Fibroblast of the aortic adventitia (primary cell): ENCODE measurements at regions not wholly inside any gene's neighbourhood (a gene's known extent, or its start where the extent isn't known, plus 50 kb on each side); places are given as distances from the start of the nearest gene placed in this dataset. TPM values are rescaled to one million over a fixed set of nuclear protein-coding genes. Genes with fewer than 3 reads are reported as not detected.

Source experiments
- DNase-seq: peaks from one replicate; pipeline ENCODE4 v3.0.0-alpha.2; 2010; ENCODE audit warnings: low read depth
- H3K4me3 ChIP-seq: 2 replicates; pipeline ENCODE4 v1.5.1; 2011; ENCODE audit warnings: low read depth, mild to moderate bottlenecking, control low read depth, low read length, moderate library complexity
- small RNA-seq: library from RNA; depleted of rRNA; stranded (forward); fragments of <200 nt; gene quantifications from one replicate; pipeline ENCODE3, GENCODE V24; 2012
- TF ChIP-seq, protein P1 (sequence below): IDR thresholded peaks from 2 replicates; pipeline ENCODE4 v1.5.1; 2011; ENCODE audit warnings: mild to moderate bottlenecking, low read length, control low read depth, inconsistent platforms; ENCODE audit not compliant: insufficient read depth

GRCh38 chr9:19840953-19841352, 52.1 kb upstream of the SLC24A2 start:
- DNase-seq = no peak
- TF ChIP-seq, protein P1, sequence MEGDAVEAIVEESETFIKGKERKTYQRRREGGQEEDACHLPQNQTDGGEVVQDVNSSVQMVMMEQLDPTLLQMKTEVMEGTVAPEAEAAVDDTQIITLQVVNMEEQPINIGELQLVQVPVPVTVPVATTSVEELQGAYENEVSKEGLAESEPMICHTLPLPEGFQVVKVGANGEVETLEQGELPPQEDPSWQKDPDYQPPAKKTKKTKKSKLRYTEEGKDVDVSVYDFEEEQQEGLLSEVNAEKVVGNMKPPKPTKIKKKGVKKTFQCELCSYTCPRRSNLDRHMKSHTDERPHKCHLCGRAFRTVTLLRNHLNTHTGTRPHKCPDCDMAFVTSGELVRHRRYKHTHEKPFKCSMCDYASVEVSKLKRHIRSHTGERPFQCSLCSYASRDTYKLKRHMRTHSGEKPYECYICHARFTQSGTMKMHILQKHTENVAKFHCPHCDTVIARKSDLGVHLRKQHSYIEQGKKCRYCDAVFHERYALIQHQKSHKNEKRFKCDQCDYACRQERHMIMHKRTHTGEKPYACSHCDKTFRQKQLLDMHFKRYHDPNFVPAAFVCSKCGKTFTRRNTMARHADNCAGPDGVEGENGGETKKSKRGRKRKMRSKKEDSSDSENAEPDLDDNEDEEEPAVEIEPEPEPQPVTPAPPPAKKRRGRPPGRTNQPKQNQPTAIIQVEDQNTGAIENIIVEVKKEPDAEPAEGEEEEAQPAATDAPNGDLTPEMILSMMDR = no peak
- no peak overlapping the region for H3K4me3 ChIP-seq

Small RNA genes in the stretch of these regions (small RNA-seq; reads per million reads assigned to genes)
- gene AL158077.1 = not detected
